ENCODE measurements at regions not wholly inside any gene's neighbourhood (a gene's known extent, or its start where the extent isn't known, plus 50 kb on each side); places are given as distances from the start of the nearest gene placed in this dataset.
"Not testable (repeated sequence)": the region's sequence is repeated elsewhere in the genome, so short reads cannot be mapped to it uniquely, and the experiment has no call there.

GRCh38 chr4:81620442-81620841 lies 148.7 kb upstream of the RASGEF1B start:
- DNase-seq: no peak

- no peak for DNase-seq
Measured at GRCh38 chr4:81617545-81617944, 145.8 kb upstream of the RASGEF1B start.

- no peak for DNase-seq
Measured at GRCh38 chr4:81611221-81611620, 139.5 kb upstream of the RASGEF1B start.

- no peak for DNase-seq
Measured at GRCh38 chr4:81609844-81610243, 138.1 kb upstream of the RASGEF1B start.

GRCh38 chr4:81607950-81608349 lies 136.2 kb upstream of the RASGEF1B start:
- no peak for DNase-seq

- DNase-seq: no peak
Measured at GRCh38 chr4:81606801-81607501, 135.2 kb upstream of the RASGEF1B start.

GRCh38 chr4:81606166-81606565 lies 134.5 kb upstream of the RASGEF1B start:
- DNase-seq: no peak

- no peak for DNase-seq
Measured at GRCh38 chr4:81605271-81605670, 133.6 kb upstream of the RASGEF1B start.

GRCh38 chr4:81604683-81605218 lies 133.0 kb upstream of the RASGEF1B start:
- no peak for DNase-seq

GRCh38 chr4:81602854-81603253 lies 131.1 kb upstream of the RASGEF1B start:
- no peak for DNase-seq

- DNase-seq: no peak
Measured at GRCh38 chr4:81601358-81601694, 129.6 kb upstream of the RASGEF1B start.

- no peak for DNase-seq
Measured at GRCh38 chr4:81600520-81601357, 129.0 kb upstream of the RASGEF1B start.

GRCh38 chr4:81599742-81600380 lies 128.2 kb upstream of the RASGEF1B start:
- DNase-seq: no peak

- no peak for DNase-seq
Measured at GRCh38 chr4:81595798-81596610, 124.3 kb upstream of the RASGEF1B start.

GRCh38 chr4:81595287-81595686 lies 123.6 kb upstream of the RASGEF1B start:
- DNase-seq: no peak

GRCh38 chr4:81594490-81595159 lies 122.9 kb upstream of the RASGEF1B start:
- DNase-seq: no peak

- no peak for DNase-seq
Measured at GRCh38 chr4:81592701-81593100, 121.0 kb upstream of the RASGEF1B start.

- no peak for DNase-seq
Measured at GRCh38 chr4:81590596-81590995, 118.9 kb upstream of the RASGEF1B start.

GRCh38 chr4:81589262-81589661 lies 117.6 kb upstream of the RASGEF1B start:
- DNase-seq: no peak

GRCh38 chr4:81586706-81587105 lies 115.0 kb upstream of the RASGEF1B start:
- no peak for DNase-seq

- not testable (repeated sequence) for DNase-seq
Measured at GRCh38 chr4:81580994-81581374, 109.3 kb upstream of the RASGEF1B start.

GRCh38 chr4:81580346-81580993 lies 108.8 kb upstream of the RASGEF1B start:
- no peak for DNase-seq
